RWPE2 (cell line): ENCODE measurements at regions not wholly inside any gene's neighbourhood (a gene's known extent, or its start where the extent isn't known, plus 50 kb on each side); places are given as distances from the start of the nearest gene placed in this dataset.

ENCODE experiments used
- ATAC-seq: fragments of 200-7000 bp; cut with Tn5 transposase; 3 replicates; pipeline ENCODE4 v1.9.1; 2021; ENCODE audit warnings: low read depth
- DNase-seq: peaks from one replicate; pipeline ENCODE4 v3.0.0-alpha.2; 2020; ENCODE audit warnings: low spot score
- H3K27ac ChIP-seq: fragments of 450-650 bp; 2 replicates; pipeline ENCODE4 v1.5.1; 2017; ENCODE audit warnings: mild to moderate bottlenecking; ENCODE audit not compliant: poor library complexity, severe bottlenecking
- H3K27me3 ChIP-seq: fragments of 250-450 bp; sonication (Bioruptor Pico); 2 replicates; pipeline ENCODE4 v1.5.1; 2021; ENCODE audit warnings: mild to moderate bottlenecking, moderate library complexity; ENCODE audit not compliant: insufficient read depth, poor library complexity, severe bottlenecking
- H3K36me3 ChIP-seq: fragments of 250-450 bp; sonication (Bioruptor Pico); 2 replicates; pipeline ENCODE4 v1.5.1; 2020; ENCODE audit warnings: low read depth, mild to moderate bottlenecking, moderate library complexity
- H3K4me1 ChIP-seq: fragments of 250-450 bp; sonication (Bioruptor Pico); 2 replicates; pipeline ENCODE4 v1.5.1; 2021; ENCODE audit warnings: mild to moderate bottlenecking, moderate library complexity; ENCODE audit not compliant: insufficient read depth, poor library complexity, severe bottlenecking
- H3K4me3 ChIP-seq: fragments of 250-450 bp; sonication (Bioruptor Pico); 2 replicates; pipeline ENCODE4 v1.5.1; 2021; ENCODE audit warnings: mild to moderate bottlenecking, moderate library complexity; ENCODE audit not compliant: severe bottlenecking
- H3K9me3 ChIP-seq: fragments of 250-450 bp; sonication (Bioruptor Pico); 2 replicates; pipeline ENCODE4 v1.5.1; 2021; ENCODE audit warnings: mild to moderate bottlenecking, moderate library complexity; ENCODE audit not compliant: severe bottlenecking
- TF ChIP-seq, protein P1 (sequence below): fragments of 450-650 bp; IDR thresholded peaks from one replicate; pipeline ENCODE4 v1.5.1; 2017; ENCODE audit warnings: mild to moderate bottlenecking, moderate library complexity; ENCODE audit not compliant: poor library complexity, severe bottlenecking

DNA sequence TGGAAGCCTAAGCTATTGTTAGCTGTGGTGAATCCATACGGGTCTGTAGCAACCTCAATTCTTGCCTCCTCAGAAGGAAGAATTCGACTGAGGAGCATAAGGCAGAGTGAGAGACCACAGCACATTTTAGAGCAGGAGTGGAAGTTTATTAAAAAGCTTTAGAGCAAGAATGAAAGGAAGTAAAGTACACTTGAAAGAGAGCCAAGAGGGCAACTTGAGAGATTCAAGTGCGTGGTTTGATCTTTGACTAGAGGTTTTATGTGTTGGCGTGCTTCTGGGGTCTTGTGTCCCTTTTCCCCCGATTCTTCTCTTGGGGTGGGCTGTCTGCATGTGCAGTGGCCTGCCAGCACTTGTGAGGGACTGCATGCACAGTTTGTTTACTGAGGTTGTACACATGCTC, 880.6 kb upstream of the INTU start:
- H3K4me3 ChIP-seq, result no peak overlapping the region
- H3K27me3 ChIP-seq, result no peaks in the 10 kb centered on the region
- ATAC-seq (no peak), DNase-seq (no peak)
- TF ChIP-seq, protein P1, sequence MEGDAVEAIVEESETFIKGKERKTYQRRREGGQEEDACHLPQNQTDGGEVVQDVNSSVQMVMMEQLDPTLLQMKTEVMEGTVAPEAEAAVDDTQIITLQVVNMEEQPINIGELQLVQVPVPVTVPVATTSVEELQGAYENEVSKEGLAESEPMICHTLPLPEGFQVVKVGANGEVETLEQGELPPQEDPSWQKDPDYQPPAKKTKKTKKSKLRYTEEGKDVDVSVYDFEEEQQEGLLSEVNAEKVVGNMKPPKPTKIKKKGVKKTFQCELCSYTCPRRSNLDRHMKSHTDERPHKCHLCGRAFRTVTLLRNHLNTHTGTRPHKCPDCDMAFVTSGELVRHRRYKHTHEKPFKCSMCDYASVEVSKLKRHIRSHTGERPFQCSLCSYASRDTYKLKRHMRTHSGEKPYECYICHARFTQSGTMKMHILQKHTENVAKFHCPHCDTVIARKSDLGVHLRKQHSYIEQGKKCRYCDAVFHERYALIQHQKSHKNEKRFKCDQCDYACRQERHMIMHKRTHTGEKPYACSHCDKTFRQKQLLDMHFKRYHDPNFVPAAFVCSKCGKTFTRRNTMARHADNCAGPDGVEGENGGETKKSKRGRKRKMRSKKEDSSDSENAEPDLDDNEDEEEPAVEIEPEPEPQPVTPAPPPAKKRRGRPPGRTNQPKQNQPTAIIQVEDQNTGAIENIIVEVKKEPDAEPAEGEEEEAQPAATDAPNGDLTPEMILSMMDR, result no peak
- no peaks in the 10 kb centered on the region for H3K36me3 ChIP-seq
- H3K4me1 ChIP-seq, result no peaks in the 10 kb centered on the region
- no peaks in the 10 kb centered on the region for H3K9me3 ChIP-seq
- H3K27ac ChIP-seq, result no peak overlapping the region

DNA sequence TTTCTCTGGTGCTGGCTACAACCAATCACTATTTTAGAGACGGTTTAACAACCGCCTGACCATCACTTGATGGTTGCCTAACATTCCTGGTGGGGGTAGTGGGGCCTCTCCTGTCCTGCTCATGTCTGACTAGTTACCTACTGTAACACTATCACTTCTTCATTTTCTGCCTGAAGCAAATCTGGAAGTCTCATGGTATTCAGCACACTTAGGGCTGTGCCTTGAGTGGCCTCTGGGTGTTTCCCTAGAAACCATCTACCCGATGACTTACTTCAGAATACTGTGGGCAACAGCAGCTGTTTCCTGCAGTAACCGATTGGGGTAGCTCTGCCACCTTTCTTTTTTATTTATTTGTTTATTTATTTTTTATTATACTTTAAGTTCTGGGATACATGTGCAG, 880.1 kb upstream of the INTU start:
- no peak overlapping the region for H3K27ac ChIP-seq
- ATAC-seq, result no peak
- no peaks in the 10 kb centered on the region for H3K27me3 ChIP-seq
- no peaks in the 10 kb centered on the region for H3K9me3 ChIP-seq
- no peaks in the 10 kb centered on the region for H3K36me3 ChIP-seq
- H3K4me1 ChIP-seq, result no peaks in the 10 kb centered on the region
- no peak for DNase-seq
- TF ChIP-seq, protein P1, result no peak
- no peak overlapping the region for H3K4me3 ChIP-seq

DNA sequence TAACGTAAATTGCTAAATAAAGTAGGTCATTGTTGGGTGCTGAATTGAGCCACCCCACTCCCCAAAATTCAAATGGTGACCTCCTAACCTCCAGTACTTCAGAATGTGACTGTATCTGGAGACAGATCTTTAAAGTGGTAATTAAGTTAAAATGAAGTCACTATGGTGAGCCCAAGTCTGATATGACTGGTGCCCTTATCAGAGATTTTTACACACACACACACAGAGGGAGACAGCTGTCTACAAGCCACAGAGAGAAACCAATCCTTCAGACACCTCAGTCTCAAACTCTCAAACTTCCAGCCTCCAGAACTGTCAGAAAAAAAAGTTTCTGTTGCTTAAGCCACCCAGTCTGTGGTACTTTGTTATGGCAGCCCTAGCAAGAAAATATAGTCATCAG, 879.2 kb upstream of the INTU start:
- Histone ChIP-seq H3K9me3 (no peaks in the 10 kb centered on the region), H3K27ac (no peak overlapping the region), H3K4me1 (no peaks in the 10 kb centered on the region), H3K36me3 (no peaks in the 10 kb centered on the region), H3K27me3 (no peaks in the 10 kb centered on the region), H3K4me3 (no peak overlapping the region)
- TF ChIP-seq, protein P1, result no peak
- no peak for ATAC-seq
- DNase-seq, result no peak

DNA sequence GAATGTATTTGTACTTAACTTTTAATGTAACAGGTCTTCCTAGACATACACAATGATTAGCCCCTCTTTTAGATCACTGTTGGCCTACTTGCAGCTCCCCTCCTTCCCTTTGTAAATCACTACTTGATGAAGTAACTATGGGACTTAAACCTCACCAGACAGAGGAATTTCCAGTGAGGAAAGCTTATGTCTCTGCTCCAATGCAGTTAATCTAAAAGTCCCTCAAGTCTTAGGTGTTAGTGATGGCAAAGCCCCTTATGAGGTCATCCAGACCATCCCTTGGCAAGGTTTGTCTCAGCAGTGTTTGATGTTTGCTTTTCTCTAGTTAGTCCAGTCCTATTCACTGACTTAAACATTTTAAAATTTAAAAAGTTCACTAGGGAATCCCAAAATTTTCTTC, 877.3 kb upstream of the INTU start:
- DNase-seq, result no peak
- TF ChIP-seq, protein P1, result no peak
- no peaks in the 10 kb centered on the region for H3K27me3 ChIP-seq
- H3K4me1 ChIP-seq, result no peaks in the 10 kb centered on the region
- no peak for ATAC-seq
- H3K4me3 ChIP-seq, result no peak overlapping the region
- no peaks in the 10 kb centered on the region for H3K9me3 ChIP-seq
- no peak overlapping the region for H3K27ac ChIP-seq
- no peaks in the 10 kb centered on the region for H3K36me3 ChIP-seq

DNA sequence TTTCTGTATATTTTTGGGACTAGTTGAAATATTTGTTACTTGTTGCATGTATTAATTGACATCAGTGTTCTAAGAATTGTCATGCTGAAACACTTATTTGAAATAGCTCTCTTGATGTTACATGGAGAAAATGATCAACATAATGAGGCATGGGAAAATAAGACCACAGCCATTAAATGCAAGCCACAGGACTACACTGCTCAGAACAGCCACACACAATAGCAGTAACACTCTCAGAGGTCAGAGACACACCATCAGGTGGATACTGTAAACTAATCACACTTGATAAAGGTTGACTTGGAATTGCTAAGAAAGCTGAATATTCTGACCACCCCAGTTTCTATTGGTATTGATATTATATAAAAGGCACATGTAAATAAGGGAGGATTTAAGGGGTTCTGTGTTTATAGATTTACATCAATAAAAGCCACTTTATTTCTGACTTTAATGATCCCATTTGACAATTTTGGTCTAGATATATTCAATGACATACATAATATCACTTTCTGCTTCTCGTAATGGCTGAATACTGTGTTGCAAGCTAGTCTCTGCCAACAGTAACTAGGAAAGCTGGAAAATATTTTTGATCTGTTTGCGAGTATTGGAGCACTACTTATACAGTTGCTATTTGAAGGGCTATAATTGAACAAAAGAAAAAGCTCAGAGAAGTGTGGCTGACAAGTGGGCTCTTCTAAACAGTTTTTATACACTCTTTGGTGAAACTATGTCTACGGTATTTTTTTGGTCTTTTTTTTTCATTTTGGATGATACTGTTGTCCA, 876.5 kb upstream of the INTU start:
- Histone ChIP-seq H3K27me3 (no peaks in the 10 kb centered on the region), H3K4me3 (no peak overlapping the region), H3K27ac (no peak overlapping the region), H3K9me3 (no peaks in the 10 kb centered on the region), H3K4me1 (no peaks in the 10 kb centered on the region), H3K36me3 (no peaks in the 10 kb centered on the region)
- no peak for ATAC-seq
- DNase-seq, result no peak
- TF ChIP-seq, protein P1, result no peak
